ENCODE measurements at regions not wholly inside any gene's neighbourhood (a gene's known extent, or its start where the extent isn't known, plus 50 kb on each side); places are given as distances from the start of the nearest gene placed in this dataset.

- no peak overlapping the region for H2AK9ac ChIP-seq (replicated peaks; ENCODE audit: low read depth, low read length, poor library complexity)
- H2BK120ac ChIP-seq (ENCODE audit: low read depth, low read length): no peak overlapping the region
- no peak overlapping the region for H4K5ac ChIP-seq (ENCODE audit: low read depth, low read length)
- TF ChIP-seq NFE2L2 (IDR thresholded peaks at IDR 0.05; ENCODE audit: low read depth, low read length) (no peak), CEBPB (IDR thresholded peaks at IDR 0.05; ENCODE audit: low read depth, low read length) (no peak), BHLHE40 (IDR thresholded peaks at IDR 0.05; ENCODE audit: low read depth, low read length) (no peak), MAFK (IDR thresholded peaks at IDR 0.05; ENCODE audit: low read depth, low read length) (no peak), FOS (IDR thresholded peaks at IDR 0.05; ENCODE audit: low read depth, low read length) (no peak), RFX5 (IDR thresholded peaks at IDR 0.05; ENCODE audit: low read depth, low read length) (no peak), MXI1 (IDR thresholded peaks at IDR 0.05; ENCODE audit: borderline replicate concordance, low read depth, low read length) (no peak), POLR2A (IDR thresholded peaks at IDR 0.05; ENCODE audit: low read depth, low read length) (no peak), ELK1 (IDR thresholded peaks at IDR 0.05; ENCODE audit: borderline replicate concordance, low read depth, low read length) (no peak)
- no peak overlapping the region for H4K8ac ChIP-seq (ENCODE audit: low read depth in 2 of 2, low read length in 2 of 2)
- no peak for DNase-seq
- no peak overlapping the region for H3K4me2 ChIP-seq (ENCODE audit: low read depth, low read length)
- no TSS peak for BruUV-seq (replicated peaks)
- H3K9ac ChIP-seq (ENCODE audit: low read depth, low read length): no peak overlapping the region
- H4K91ac ChIP-seq (ENCODE audit: insufficient read depth, low read depth, low read length): no peak overlapping the region
- H3K18ac ChIP-seq (ENCODE audit: low read depth, low read length): no peak overlapping the region
- H2AFZ ChIP-seq (replicated peaks; ENCODE audit: low read length, poor library complexity): no peak overlapping the region
- no peak overlapping the region for H2BK5ac ChIP-seq (ENCODE audit: low read depth, low read length, poor library complexity, severe bottlenecking)
- in situ Hi-C loops (cut with MboI; ENCODE audit: low sequenced_read_pairs): no loop called here
- H3K23ac ChIP-seq (ENCODE audit: low read depth, low read length): no peak overlapping the region
- no peak overlapping the region for H2AK5ac ChIP-seq (ENCODE audit: low read depth, low read length)
- no peaks in the 10 kb centered on the region for H4K20me1 ChIP-seq (ENCODE audit: insufficient read depth, low read length)
- ChIA-PET POLR2A (ENCODE audit: unreplicated experiment) (no interaction called here), CTCF (no interaction called here)
- no peaks in the 10 kb centered on the region for H3K9me3 ChIP-seq (ENCODE audit: control insufficient read depth, insufficient read depth, low read length)
- H3K36me3 ChIP-seq (ENCODE audit: control insufficient read depth, insufficient read depth, low read length): no peaks in the 10 kb centered on the region
- no peaks in the 10 kb centered on the region for H3K27me3 ChIP-seq (ENCODE audit: control insufficient read depth, insufficient read depth, low read length)
- no peaks in the 10 kb centered on the region for H3K79me1 ChIP-seq (ENCODE audit: low read depth in 1 of 2, low read length in 2 of 2)
- ATAC-seq (ENCODE audit: low read depth): no peak
- H3K27ac ChIP-seq (ENCODE audit: insufficient read depth, low read length): no peak overlapping the region
- no peak overlapping the region for H3K4me3 ChIP-seq (ENCODE audit: insufficient read depth, low read depth, low read length)
- H3K14ac ChIP-seq (replicated peaks; ENCODE audit: low read depth, low read length): no peak overlapping the region
- no peak overlapping the region for H3K56ac ChIP-seq (ENCODE audit: extremely low read depth, insufficient read depth, low read length)
- H3K4ac ChIP-seq (ENCODE audit: low read depth, low read length): no peak overlapping the region
- H2BK15ac ChIP-seq (ENCODE audit: low read depth, low read length): no peak overlapping the region
- H3K4me1 ChIP-seq (ENCODE audit: control insufficient read depth, insufficient read depth, low read length): no peaks in the 10 kb centered on the region
- no peaks in the 10 kb centered on the region for H3K9me1 ChIP-seq (ENCODE audit: insufficient read depth, low read length)
- no peak overlapping the region for H2BK20ac ChIP-seq (ENCODE audit: low read depth, low read length)
- intact Hi-C loops (cut with micrococcal nuclease): no loop called here
- WGBS, 2 experiments (ENCODE audit: extremely low coverage in 2 of 2, insufficient read length in 1 of 2): no CpG with 5 or more reads among the region's 1 CpG
- dilution Hi-C loops (cut with HindIII; ENCODE audit: low sequenced_read_pairs, unreplicated experiment): no loop called here
These were observed 251.6 kb upstream of the SLC16A7 start for GRCh38 chr12:59344224-59344623.

All from IMR-90 (cell line).